RPMI8226 (cell line): ENCODE measurements at regions not wholly inside any gene's neighbourhood (a gene's known extent, or its start where the extent isn't known, plus 50 kb on each side); places are given as distances from the start of the nearest gene placed in this dataset.

Experiments
- DNase-seq: peaks from one replicate; pipeline ENCODE4 v3.0.0-alpha.2; 2015

DNA sequence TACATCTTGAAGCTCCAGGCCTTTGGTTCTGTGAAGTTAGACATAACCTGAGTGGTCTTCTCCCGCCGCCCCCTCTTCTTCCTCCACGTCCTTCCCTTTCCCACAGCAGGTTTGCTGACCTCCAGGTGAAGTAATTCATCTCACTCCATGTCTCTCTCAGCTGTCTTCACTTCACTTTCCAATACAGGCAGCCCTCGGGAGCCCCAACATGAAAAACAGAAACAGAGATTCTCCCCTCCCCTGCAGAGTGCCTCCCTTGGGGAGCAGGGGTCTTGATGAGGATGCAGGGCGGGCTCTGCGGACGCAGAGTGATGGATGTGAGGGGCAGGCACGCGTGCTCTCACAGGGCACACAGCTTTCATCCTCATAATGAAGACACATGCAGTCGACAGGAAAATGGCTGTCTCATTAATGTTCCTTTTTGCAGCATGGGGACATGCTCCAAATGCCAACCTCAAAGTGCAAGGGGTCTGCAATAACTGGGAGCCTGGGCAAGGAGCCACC is 95.6 kb downstream of the GPAM start:
- no peak for DNase-seq

DNA sequence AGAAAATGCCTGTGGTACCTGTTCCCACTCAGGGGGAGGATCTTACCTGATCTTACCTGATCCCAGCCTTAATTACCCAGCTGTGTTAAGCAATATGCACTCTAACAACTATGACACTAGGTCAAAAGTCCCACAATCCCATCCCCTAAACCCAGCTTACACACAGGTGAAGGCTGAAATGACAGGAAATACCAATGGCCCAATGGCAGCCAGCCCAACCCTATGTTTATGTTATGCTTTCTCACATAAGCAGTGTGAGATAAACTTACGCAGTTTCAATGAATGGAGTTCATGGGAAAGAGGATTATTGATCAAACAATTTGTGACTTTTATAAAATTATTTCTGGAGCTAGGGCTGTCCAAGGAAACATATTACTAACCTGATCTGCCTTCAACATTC is 91.9 kb downstream of the GPAM start:
- DNase-seq = no peak

DNA sequence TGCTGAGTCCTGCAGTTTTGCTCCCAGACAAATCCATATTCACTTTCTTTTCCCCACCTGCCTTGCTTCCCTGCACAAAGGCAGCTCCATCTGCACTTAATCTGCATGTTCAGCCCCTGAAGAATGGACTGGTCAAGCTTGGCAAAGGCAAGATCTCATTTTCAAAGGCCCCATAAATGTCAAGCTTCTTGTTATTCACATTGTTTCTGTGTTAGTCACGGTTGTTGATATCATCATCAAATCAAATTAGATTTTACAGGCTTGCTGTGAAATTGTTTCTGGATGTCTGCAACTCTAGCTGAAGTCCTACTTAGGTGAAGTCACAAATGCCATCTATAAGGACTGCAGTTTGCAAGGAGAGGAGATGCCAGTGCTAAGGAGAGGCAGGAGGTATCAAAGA is 91.0 kb downstream of the GPAM start:
- DNase-seq = no peak

DNA sequence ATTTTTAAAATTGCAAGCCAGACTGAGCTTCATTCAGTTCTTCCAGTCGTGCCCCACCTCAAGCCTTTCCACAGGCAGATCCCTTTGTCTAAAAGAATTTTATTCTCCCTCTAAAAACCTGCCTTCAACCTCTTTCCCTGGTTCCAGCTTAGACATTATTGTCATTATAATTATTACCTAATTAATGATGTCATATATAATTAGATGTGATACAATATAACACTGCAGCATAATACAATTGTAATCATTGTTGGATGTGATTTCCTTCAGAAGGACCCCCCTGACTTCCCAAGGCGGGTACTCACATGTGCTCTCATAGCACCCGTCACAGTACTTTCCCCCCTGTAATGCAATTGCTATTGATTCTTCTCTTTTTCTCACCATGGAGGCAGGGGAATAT is 88.6 kb downstream of the GPAM start:
- DNase-seq = no peak

DNA sequence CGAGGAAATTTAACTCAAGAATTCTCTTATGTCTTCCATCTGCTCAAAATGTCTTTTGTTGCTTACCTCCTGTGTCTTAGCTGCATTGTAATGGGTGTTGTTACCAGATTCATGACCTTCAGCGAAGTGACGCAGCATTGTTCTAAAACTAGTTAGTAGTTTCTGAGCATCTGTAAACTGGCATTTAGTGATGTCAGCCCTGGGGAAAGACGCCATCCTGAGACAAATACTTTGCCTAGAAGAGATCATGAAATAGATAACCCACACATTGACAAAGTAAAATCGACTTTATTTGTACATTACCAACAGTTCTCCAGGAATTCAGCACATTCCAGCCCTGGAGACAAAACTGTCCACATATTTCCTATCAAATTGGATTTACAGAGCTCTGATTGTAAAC is 87.8 kb downstream of the GPAM start:
- DNase-seq = no peak

DNA sequence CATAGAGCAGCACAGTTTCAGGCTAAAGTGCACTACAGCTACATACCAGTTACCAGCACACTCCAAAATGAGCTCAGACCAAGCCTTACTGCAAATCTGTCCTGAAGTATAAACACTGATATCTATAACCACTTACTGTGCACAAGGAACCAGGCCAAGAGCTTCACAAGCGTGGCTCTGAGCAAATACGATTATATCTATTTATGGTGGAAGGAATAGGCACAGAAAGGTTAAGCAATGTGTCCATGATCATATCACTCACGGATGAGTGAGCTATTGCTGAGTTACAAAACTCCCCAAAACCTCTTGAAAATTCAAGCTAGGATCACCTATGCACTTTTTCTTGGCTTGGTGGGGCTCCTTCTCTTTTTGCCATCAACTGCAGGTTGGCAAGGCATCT is 84.9 kb downstream of the GPAM start:
- DNase-seq = no peak
